ENCODE measurements at regions not wholly inside any gene's neighbourhood (a gene's known extent, or its start where the extent isn't known, plus 50 kb on each side); places are given as distances from the start of the nearest gene placed in this dataset.

- no peak for DNase-seq
These were observed 321.3 kb downstream of the PHF14 start for GRCh38 chr7:11294965-11295364.

- DNase-seq: no peak
These were observed 323.5 kb downstream of the PHF14 start for GRCh38 chr7:11297126-11297625.

- DNase-seq: no peak
These were observed 324.1 kb downstream of the PHF14 start for GRCh38 chr7:11297764-11298163.

GRCh38 chr7:11298220-11298619, 324.5 kb downstream of the PHF14 start:
- no peak for DNase-seq

- no peak for DNase-seq
These were observed 326.6 kb downstream of the PHF14 start for GRCh38 chr7:11300241-11300640.

GRCh38 chr7:11302121-11302520, 328.4 kb downstream of the PHF14 start:
- no peak for DNase-seq

- DNase-seq: no peak
These were observed 340.1 kb downstream of the PHF14 start for GRCh38 chr7:11313801-11314200.

GRCh38 chr7:11315666-11316258, 342.1 kb downstream of the PHF14 start:
- no peak for DNase-seq

GRCh38 chr7:11317766-11318165, 344.1 kb downstream of the PHF14 start:
- no peak for DNase-seq

- DNase-seq: no peak
These were observed 346.0 kb downstream of the PHF14 start for GRCh38 chr7:11319491-11320274.

Data from NCI-H226 (cell line).